OCI-LY1 (cell line): ENCODE measurements at regions not wholly inside any gene's neighbourhood (a gene's known extent, or its start where the extent isn't known, plus 50 kb on each side); places are given as distances from the start of the nearest gene placed in this dataset.

ENCODE experiments used
- EZH2 ChIP-seq: fragments of 200-600 bp; sonication (generic), shearing (Covaris generic); IDR thresholded peaks from 2 replicates; pipeline ENCODE4 v1.8.0; 2017; ENCODE audit warnings: borderline replicate concordance, mixed run types, mild to moderate bottlenecking, antibody characterized with exemption, low read length, moderate library complexity, mixed read lengths
- TF ChIP-seq, protein P1 (sequence below): fragments of 200-600 bp; sonication (generic), shearing (Covaris generic); IDR thresholded peaks from 2 replicates; pipeline ENCODE4 v1.5.1; 2017; ENCODE audit warnings: mild to moderate bottlenecking, antibody characterized with exemption, low read length, moderate library complexity, mixed read lengths

GRCh38 chr15:93932164-93932776, 299.1 kb upstream of the MCTP2 start:
- TF ChIP-seq, protein P1, sequence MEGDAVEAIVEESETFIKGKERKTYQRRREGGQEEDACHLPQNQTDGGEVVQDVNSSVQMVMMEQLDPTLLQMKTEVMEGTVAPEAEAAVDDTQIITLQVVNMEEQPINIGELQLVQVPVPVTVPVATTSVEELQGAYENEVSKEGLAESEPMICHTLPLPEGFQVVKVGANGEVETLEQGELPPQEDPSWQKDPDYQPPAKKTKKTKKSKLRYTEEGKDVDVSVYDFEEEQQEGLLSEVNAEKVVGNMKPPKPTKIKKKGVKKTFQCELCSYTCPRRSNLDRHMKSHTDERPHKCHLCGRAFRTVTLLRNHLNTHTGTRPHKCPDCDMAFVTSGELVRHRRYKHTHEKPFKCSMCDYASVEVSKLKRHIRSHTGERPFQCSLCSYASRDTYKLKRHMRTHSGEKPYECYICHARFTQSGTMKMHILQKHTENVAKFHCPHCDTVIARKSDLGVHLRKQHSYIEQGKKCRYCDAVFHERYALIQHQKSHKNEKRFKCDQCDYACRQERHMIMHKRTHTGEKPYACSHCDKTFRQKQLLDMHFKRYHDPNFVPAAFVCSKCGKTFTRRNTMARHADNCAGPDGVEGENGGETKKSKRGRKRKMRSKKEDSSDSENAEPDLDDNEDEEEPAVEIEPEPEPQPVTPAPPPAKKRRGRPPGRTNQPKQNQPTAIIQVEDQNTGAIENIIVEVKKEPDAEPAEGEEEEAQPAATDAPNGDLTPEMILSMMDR = no peak
- no peak for TF ChIP-seq EZH2
